ENCODE measurements at regions not wholly inside any gene's neighbourhood (a gene's known extent, or its start where the extent isn't known, plus 50 kb on each side); places are given as distances from the start of the nearest gene placed in this dataset.

DNA sequence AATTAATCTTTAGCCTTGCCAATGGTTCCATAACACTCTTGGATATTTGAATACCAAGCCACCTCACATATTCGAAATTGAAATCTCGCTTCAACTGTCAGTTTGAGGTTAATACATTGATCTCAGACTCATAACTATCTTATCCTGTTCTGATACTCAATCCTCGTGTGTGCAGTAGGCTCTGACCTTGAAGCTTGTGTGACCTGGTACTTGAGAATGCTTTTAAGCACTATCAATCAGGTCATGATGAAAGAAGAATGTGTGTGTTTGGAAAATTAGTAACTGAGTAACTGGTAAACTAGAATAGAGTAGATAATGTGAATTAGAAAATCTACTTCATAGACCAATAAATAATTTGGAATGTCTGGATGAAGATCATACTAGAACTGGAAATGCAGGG lies 1266.7 kb downstream of the MAT2B start:
- no peak overlapping the region for H3K4me3 ChIP-seq (ENCODE audit: low read length)
- no peaks in the 10 kb centered on the region for H3K27me3 ChIP-seq (ENCODE audit: control insufficient read depth, insufficient read depth, low read length)
- no peak overlapping the region for H3K27ac ChIP-seq (ENCODE audit: low read depth, low read length)
- no peak overlapping the region for H3K9ac ChIP-seq (ENCODE audit: low read length)
- no peaks in the 10 kb centered on the region for H3K36me3 ChIP-seq (ENCODE audit: control insufficient read depth, insufficient read depth, low read length)
- no peaks in the 10 kb centered on the region for H3K4me1 ChIP-seq (ENCODE audit: control insufficient read depth, insufficient read depth, low read length)

DNA sequence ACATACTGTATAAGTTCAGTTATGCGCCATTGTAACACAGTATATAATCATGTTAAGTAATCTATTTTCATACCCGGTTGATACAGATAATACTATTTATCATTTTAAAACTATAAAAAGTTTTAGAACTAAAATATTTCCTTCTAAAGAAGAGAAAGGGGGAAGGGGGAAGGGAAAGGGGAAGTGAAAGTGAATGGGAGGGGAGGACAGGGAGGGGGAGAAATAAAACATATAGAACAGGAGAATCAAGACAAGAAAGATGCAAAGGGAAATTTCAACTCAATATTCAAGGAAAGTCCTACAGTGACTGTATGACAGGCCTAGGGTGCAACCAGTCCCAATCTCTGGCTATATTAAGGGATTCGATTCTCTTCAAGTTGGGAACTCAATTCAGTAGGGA lies 1278.8 kb downstream of the MAT2B start:
- Histone ChIP-seq H3K36me3 (ENCODE audit: control insufficient read depth, insufficient read depth, low read length) (no peaks in the 10 kb centered on the region), H3K4me1 (ENCODE audit: control insufficient read depth, insufficient read depth, low read length) (no peaks in the 10 kb centered on the region), H3K27me3 (ENCODE audit: control insufficient read depth, insufficient read depth, low read length) (no peaks in the 10 kb centered on the region), H3K27ac (ENCODE audit: low read depth, low read length) (no peak overlapping the region), H3K9ac (ENCODE audit: low read length) (no peak overlapping the region), H3K4me3 (ENCODE audit: low read length) (no peak overlapping the region)

DNA sequence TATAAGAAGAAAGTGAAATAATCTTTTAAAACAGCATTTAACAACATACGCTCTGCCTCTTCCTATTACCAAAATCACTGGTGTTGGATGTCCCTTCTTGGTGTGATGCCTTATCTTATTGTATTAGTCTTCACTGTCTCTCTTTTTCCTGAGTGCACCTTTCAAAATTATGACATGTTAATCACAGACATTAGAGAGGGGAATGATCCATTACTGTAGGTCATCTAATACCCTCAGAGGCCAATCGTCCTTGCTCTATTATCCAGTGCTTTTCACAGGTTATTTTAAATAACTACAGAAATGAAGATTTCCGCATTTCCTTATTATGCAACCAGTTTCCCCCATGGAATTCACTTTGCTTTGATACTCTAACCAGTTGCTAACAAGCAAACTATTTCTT lies 1292.7 kb downstream of the MAT2B start:
- H3K27ac ChIP-seq (ENCODE audit: low read depth, low read length) = no peak overlapping the region
- H3K4me3 ChIP-seq (ENCODE audit: low read length) = no peak overlapping the region
- no peak overlapping the region for H3K9ac ChIP-seq (ENCODE audit: low read length)
- H3K36me3 ChIP-seq (ENCODE audit: control insufficient read depth, insufficient read depth, low read length) = no peaks in the 10 kb centered on the region
- no peaks in the 10 kb centered on the region for H3K4me1 ChIP-seq (ENCODE audit: control insufficient read depth, insufficient read depth, low read length)
- no peaks in the 10 kb centered on the region for H3K27me3 ChIP-seq (ENCODE audit: control insufficient read depth, insufficient read depth, low read length)

DNA sequence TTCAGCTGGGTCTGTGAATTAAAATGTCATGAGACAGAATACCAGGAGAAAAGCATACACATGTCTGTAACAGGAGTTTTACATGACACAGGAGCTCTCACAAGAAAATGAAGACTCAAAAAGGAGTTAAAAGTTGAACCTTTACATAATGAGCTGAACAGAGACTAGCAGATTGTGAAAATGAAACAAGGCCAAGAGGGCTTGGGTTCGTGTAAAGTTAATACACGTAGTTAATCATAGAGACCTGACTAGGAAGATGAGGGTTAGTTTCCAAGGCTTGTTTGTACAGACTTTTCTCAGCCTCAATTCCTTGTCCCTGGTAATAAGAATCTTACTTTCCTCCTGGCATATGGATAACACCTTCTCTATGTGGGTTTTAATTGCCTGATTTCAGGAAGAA lies 1294.0 kb downstream of the MAT2B start:
- no peak overlapping the region for H3K9ac ChIP-seq (ENCODE audit: low read length)
- no peak overlapping the region for H3K4me3 ChIP-seq (ENCODE audit: low read length)
- no peak overlapping the region for H3K27ac ChIP-seq (ENCODE audit: low read depth, low read length)
- H3K36me3 ChIP-seq (ENCODE audit: control insufficient read depth, insufficient read depth, low read length) = no peaks in the 10 kb centered on the region
- H3K27me3 ChIP-seq (ENCODE audit: control insufficient read depth, insufficient read depth, low read length) = no peaks in the 10 kb centered on the region
- H3K4me1 ChIP-seq (ENCODE audit: control insufficient read depth, insufficient read depth, low read length) = no peaks in the 10 kb centered on the region

DNA sequence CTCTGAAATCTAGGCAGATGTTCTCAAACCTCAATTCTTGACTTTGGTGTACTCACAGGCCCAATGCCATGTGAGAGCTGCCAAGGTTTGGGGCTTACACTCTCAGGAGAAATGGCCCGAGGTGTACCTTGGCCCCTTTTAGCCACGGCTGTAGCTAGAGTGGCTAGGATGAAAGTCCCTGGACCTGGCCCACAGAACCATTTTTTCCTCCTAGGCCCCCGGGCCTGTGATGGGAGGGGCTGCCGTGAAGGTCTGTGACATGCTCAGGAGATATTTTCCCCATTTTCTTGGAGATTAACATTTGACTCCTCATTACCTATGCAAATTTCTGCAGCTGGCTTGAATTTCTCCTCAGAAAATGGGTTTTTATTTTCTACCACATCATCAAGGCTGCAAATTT lies 1296.5 kb downstream of the MAT2B start:
- no peak overlapping the region for H3K27ac ChIP-seq (ENCODE audit: low read depth, low read length)
- H3K27me3 ChIP-seq (ENCODE audit: control insufficient read depth, insufficient read depth, low read length) = no peaks in the 10 kb centered on the region
- H3K4me3 ChIP-seq (ENCODE audit: low read length) = no peak overlapping the region
- H3K36me3 ChIP-seq (ENCODE audit: control insufficient read depth, insufficient read depth, low read length) = no peaks in the 10 kb centered on the region
- no peak overlapping the region for H3K9ac ChIP-seq (ENCODE audit: low read length)
- H3K4me1 ChIP-seq (ENCODE audit: control insufficient read depth, insufficient read depth, low read length) = no peaks in the 10 kb centered on the region

DNA sequence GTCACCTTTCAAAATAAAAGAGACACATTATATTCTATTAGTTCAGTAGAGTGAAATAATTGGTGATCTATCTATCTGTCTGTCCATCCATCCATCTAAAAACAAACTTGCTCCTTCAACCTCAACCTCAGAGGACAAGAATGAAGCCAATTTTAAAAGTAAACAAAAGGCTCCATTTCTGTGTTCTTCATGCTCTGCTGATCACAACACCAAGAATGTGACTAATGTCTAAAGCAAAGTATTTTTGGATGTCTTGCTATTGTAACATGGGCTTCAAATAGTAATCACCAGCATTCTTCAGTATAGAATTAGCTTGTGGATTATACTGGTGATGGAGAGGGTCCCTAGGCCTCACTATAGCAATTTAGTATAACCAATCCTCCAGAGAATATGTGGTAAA lies 1304.4 kb downstream of the MAT2B start:
- Histone ChIP-seq H3K4me1 (ENCODE audit: control insufficient read depth, insufficient read depth, low read length) (no peaks in the 10 kb centered on the region), H3K4me3 (ENCODE audit: low read length) (no peak overlapping the region), H3K27ac (ENCODE audit: low read depth, low read length) (no peak overlapping the region), H3K9ac (ENCODE audit: low read length) (no peak overlapping the region), H3K27me3 (ENCODE audit: control insufficient read depth, insufficient read depth, low read length) (no peaks in the 10 kb centered on the region), H3K36me3 (ENCODE audit: control insufficient read depth, insufficient read depth, low read length) (no peaks in the 10 kb centered on the region)

DNA sequence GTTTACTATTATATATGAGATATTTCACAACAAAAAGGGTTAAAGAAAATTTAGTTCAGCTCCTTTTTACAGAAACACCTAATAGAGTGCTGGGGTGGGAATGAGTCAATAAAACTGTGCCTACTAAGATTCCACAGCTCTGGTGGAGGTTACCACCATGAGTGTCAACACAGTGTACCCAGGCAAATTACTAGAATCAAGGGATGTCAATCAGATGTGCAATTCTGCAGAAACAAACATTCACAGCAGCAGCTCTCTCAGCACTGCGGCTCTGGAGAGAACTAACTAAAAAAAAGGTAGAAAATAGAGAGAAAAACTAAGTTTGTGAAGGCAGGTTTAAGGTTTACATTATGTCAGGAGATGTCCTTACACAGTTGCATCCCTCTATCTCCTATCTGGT lies 1313.0 kb downstream of the MAT2B start:
- H3K36me3 ChIP-seq (ENCODE audit: control insufficient read depth, insufficient read depth, low read length) = no peaks in the 10 kb centered on the region
- H3K27ac ChIP-seq (ENCODE audit: low read depth, low read length) = no peak overlapping the region
- no peak overlapping the region for H3K4me3 ChIP-seq (ENCODE audit: low read length)
- no peak overlapping the region for H3K9ac ChIP-seq (ENCODE audit: low read length)
- H3K4me1 ChIP-seq (ENCODE audit: control insufficient read depth, insufficient read depth, low read length) = no peaks in the 10 kb centered on the region
- no peaks in the 10 kb centered on the region for H3K27me3 ChIP-seq (ENCODE audit: control insufficient read depth, insufficient read depth, low read length)

DNA sequence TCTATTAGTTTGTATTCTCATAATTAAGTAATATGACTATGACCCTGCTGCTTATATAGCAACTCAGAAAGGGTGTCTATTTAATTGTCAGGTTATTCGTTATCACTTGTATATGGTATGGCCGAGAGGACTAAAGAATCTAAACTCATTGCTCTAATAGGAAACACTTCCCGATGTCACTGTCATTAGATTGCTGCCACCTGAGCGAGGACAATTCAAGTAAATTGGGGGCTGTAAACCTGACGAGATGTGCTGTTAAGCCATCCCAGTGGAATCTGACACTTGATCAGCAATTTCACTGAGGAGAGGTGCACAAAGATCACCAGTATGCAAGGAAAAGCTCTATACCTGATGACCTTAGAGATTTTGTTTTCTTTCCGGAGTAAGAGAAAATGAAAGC lies 1319.3 kb downstream of the MAT2B start:
- no peak overlapping the region for H3K4me3 ChIP-seq (ENCODE audit: low read length)
- H3K36me3 ChIP-seq (ENCODE audit: control insufficient read depth, insufficient read depth, low read length) = no peaks in the 10 kb centered on the region
- no peaks in the 10 kb centered on the region for H3K27me3 ChIP-seq (ENCODE audit: control insufficient read depth, insufficient read depth, low read length)
- H3K4me1 ChIP-seq (ENCODE audit: control insufficient read depth, insufficient read depth, low read length) = no peaks in the 10 kb centered on the region
- no peak overlapping the region for H3K27ac ChIP-seq (ENCODE audit: low read depth, low read length)
- no peak overlapping the region for H3K9ac ChIP-seq (ENCODE audit: low read length)

DNA sequence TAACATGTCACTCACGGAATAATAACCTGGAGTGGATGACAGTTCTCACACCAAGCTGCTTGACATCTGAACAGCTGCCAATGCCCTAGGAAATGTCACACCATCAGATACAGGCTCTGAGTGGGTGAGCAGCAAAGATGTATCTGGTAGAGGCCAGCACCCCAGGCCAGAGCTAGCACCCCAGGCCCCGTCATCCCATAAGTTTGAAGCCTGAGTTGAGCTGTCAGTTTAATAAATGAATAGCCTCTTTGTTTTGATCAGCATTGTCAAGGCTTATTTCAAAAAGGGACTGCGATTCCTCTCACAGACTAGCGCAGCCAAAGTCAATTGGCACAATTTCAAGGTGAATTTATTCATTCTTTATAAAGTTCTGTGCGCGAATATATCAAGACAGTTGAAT lies 1327.1 kb downstream of the MAT2B start:
- no peaks in the 10 kb centered on the region for H3K36me3 ChIP-seq (ENCODE audit: control insufficient read depth, insufficient read depth, low read length)
- no peaks in the 10 kb centered on the region for H3K27me3 ChIP-seq (ENCODE audit: control insufficient read depth, insufficient read depth, low read length)
- H3K27ac ChIP-seq (ENCODE audit: low read depth, low read length) = no peak overlapping the region
- H3K4me3 ChIP-seq (ENCODE audit: low read length) = no peak overlapping the region
- no peaks in the 10 kb centered on the region for H3K4me1 ChIP-seq (ENCODE audit: control insufficient read depth, insufficient read depth, low read length)
- no peak overlapping the region for H3K9ac ChIP-seq (ENCODE audit: low read length)

DNA sequence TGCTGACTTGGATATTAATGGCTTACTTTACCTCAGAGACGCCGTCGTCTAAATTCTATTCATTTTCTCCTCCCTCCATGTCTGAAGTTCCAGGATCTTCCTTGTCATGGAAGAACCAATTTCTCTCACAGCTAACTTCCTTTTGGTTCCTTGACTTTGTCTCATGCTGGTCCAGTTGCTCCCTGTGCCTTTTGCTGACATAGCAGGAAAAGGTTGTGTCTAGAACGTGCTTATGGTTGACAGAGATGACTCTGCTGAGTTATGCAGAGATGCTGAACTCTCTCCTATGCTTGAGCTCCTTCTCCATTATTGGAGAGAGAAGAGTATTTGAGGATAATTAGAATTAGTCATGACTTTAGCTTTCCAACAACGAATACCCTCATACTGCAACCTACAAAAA lies 1338.9 kb downstream of the MAT2B start:
- H3K9ac ChIP-seq (ENCODE audit: low read length) = no peak overlapping the region
- no peaks in the 10 kb centered on the region for H3K27me3 ChIP-seq (ENCODE audit: control insufficient read depth, insufficient read depth, low read length)
- H3K4me1 ChIP-seq (ENCODE audit: control insufficient read depth, insufficient read depth, low read length) = no peaks in the 10 kb centered on the region
- no peaks in the 10 kb centered on the region for H3K36me3 ChIP-seq (ENCODE audit: control insufficient read depth, insufficient read depth, low read length)
- no peak overlapping the region for H3K4me3 ChIP-seq (ENCODE audit: low read length)
- no peak overlapping the region for H3K27ac ChIP-seq (ENCODE audit: low read depth, low read length)

DNA sequence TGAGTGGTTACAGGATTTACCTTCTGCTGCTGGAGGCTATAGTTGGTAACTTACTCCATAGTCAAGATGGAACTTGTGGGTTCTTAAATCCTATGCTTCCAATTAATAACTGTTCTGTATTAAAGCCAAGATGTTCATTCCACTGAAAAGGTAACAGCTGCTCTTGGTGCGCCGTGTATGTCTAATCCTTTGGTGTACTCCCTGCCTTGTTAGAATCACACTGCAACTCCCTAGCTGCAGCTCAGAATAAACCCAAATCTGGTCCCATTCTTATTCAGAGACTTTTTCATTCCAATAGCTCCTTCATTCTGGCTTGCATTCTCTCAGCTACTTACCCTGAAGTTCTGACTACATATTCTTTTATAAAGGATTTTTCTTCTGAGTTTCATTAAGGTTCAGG lies 1355.5 kb downstream of the MAT2B start:
- no peaks in the 10 kb centered on the region for H3K36me3 ChIP-seq (ENCODE audit: control insufficient read depth, insufficient read depth, low read length)
- no peaks in the 10 kb centered on the region for H3K4me1 ChIP-seq (ENCODE audit: control insufficient read depth, insufficient read depth, low read length)
- H3K27me3 ChIP-seq (ENCODE audit: control insufficient read depth, insufficient read depth, low read length) = no peaks in the 10 kb centered on the region
- H3K27ac ChIP-seq (ENCODE audit: low read depth, low read length) = no peak overlapping the region
- H3K9ac ChIP-seq (ENCODE audit: low read length) = no peak overlapping the region
- no peak overlapping the region for H3K4me3 ChIP-seq (ENCODE audit: low read length)

DNA sequence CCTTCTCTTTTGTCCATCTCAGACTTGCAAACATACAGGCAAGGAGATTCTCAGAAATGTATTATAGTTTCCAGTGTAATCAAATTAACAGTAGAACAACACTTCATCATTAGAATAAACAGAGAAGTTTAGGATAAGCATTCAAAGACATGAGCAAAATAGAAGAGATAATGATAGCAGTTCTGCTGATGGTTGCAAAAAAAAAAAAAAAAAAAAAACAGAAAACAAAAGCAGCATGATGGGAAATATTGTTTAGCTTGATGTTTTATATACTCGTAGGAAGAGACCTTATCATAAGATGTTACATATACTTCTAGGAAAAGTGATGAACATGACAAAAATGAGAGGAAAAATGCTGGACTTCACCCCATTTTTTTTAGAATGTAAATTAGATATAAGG lies 1356.2 kb downstream of the MAT2B start:
- H3K36me3 ChIP-seq (ENCODE audit: control insufficient read depth, insufficient read depth, low read length) = no peaks in the 10 kb centered on the region
- H3K4me1 ChIP-seq (ENCODE audit: control insufficient read depth, insufficient read depth, low read length) = no peaks in the 10 kb centered on the region
- H3K27me3 ChIP-seq (ENCODE audit: control insufficient read depth, insufficient read depth, low read length) = no peaks in the 10 kb centered on the region
- no peak overlapping the region for H3K4me3 ChIP-seq (ENCODE audit: low read length)
- no peak overlapping the region for H3K27ac ChIP-seq (ENCODE audit: low read depth, low read length)
- H3K9ac ChIP-seq (ENCODE audit: low read length) = no peak overlapping the region

DNA sequence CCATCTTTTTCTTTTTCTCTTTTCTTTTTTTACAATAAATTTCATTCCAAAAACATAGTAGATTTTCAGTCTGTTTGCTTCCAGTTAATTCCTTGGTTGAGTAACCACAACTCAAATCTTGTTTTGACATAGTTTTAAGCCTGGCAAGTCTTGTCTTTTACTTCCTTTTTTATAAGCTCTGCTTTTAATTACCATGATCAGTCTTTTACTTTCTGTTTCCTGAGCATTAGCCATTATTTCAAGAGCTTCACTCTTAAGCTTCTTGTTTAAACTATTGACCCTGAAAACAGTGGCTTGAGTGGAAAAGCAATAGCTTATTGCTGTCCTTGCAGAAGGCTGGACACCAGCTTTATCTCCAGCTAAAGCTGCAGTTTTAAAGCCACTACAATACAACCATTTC lies 1363.3 kb downstream of the MAT2B start:
- Histone ChIP-seq H3K4me1 (ENCODE audit: control insufficient read depth, insufficient read depth, low read length) (no peaks in the 10 kb centered on the region), H3K27ac (ENCODE audit: low read depth, low read length) (no peak overlapping the region), H3K9ac (ENCODE audit: low read length) (no peak overlapping the region), H3K27me3 (ENCODE audit: control insufficient read depth, insufficient read depth, low read length) (no peaks in the 10 kb centered on the region), H3K4me3 (ENCODE audit: low read length) (no peak overlapping the region), H3K36me3 (ENCODE audit: control insufficient read depth, insufficient read depth, low read length) (no peaks in the 10 kb centered on the region)

DNA sequence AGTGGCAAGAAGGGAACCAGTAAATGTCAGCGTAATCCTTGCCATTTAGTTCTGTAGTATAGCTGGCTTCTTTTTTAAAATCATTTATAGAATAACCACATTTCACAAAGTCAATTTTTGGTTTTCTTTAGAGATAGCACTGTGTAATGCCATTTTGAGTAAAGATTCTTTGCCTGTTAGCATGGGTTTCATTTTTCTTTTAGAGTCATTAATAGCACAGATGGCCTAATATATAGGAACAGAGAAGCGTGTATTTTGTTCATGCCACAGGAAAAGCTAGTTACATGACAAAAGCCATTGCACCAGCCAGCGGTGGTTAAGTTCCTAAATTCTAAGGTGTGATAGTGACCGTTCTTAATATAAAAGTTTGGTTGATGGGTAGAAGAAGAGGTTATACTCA lies 1363.9 kb downstream of the MAT2B start:
- Histone ChIP-seq H3K27ac (ENCODE audit: low read depth, low read length) (no peak overlapping the region), H3K9ac (ENCODE audit: low read length) (no peak overlapping the region), H3K27me3 (ENCODE audit: control insufficient read depth, insufficient read depth, low read length) (no peaks in the 10 kb centered on the region), H3K36me3 (ENCODE audit: control insufficient read depth, insufficient read depth, low read length) (no peaks in the 10 kb centered on the region), H3K4me3 (ENCODE audit: low read length) (no peak overlapping the region), H3K4me1 (ENCODE audit: control insufficient read depth, insufficient read depth, low read length) (no peaks in the 10 kb centered on the region)

Measured in rectal smooth muscle tissue (tissue), 1 donor.